GM21515 (cell line): ENCODE measurements at regions not wholly inside any gene's neighbourhood (a gene's known extent, or its start where the extent isn't known, plus 50 kb on each side); places are given as distances from the start of the nearest gene placed in this dataset.

Experiments used
- ATAC-seq: cut with Tn5 transposase; IDR thresholded peaks from one replicate; pipeline ENCODE4 v1.9.1; 2021; ENCODE audit not compliant: unreplicated experiment

GRCh38 chr11:80061056-80061455, 620.2 kb upstream of the TENM4 start:
- ATAC-seq = no peak

- no peak for ATAC-seq
Observed at GRCh38 chr11:80054582-80055165, 613.8 kb upstream of the TENM4 start.

GRCh38 chr11:80048513-80048912, 607.7 kb upstream of the TENM4 start:
- ATAC-seq = no peak

- ATAC-seq = no peak
Observed at GRCh38 chr11:80041136-80042000, 600.5 kb upstream of the TENM4 start.

GRCh38 chr11:80034801-80035200, 594.0 kb upstream of the TENM4 start:
- no peak for ATAC-seq

- ATAC-seq = no peak
Observed at GRCh38 chr11:80031014-80031600, 590.3 kb upstream of the TENM4 start.

GRCh38 chr11:80028998-80029397, 588.2 kb upstream of the TENM4 start:
- ATAC-seq = no peak

GRCh38 chr11:80024119-80024518, 583.3 kb upstream of the TENM4 start:
- no peak for ATAC-seq

- ATAC-seq = no peak
Observed at GRCh38 chr11:80023386-80023785, 582.6 kb upstream of the TENM4 start.

- no peak for ATAC-seq
Observed at GRCh38 chr11:80010536-80010935, 569.7 kb upstream of the TENM4 start.

GRCh38 chr11:80009081-80009480, 568.3 kb upstream of the TENM4 start:
- no peak for ATAC-seq

- ATAC-seq = no peak
Observed at GRCh38 chr11:80007616-80008015, 566.8 kb upstream of the TENM4 start.

GRCh38 chr11:79990141-79990540, 549.3 kb upstream of the TENM4 start:
- no peak for ATAC-seq

GRCh38 chr11:79982185-79982584, 541.4 kb upstream of the TENM4 start:
- ATAC-seq = no peak

- no peak for ATAC-seq
Observed at GRCh38 chr11:79980916-79981315, 540.1 kb upstream of the TENM4 start.

GRCh38 chr11:79973721-79974617, 533.1 kb upstream of the TENM4 start:
- ATAC-seq = no peak

GRCh38 chr11:79971255-79971654, 530.4 kb upstream of the TENM4 start:
- no peak for ATAC-seq

GRCh38 chr11:79966592-79966991, 525.8 kb upstream of the TENM4 start:
- ATAC-seq = no peak

- ATAC-seq = no peak
Observed at GRCh38 chr11:79963856-79964645, 523.2 kb upstream of the TENM4 start.

GRCh38 chr11:79960461-79960860, 519.6 kb upstream of the TENM4 start:
- no peak for ATAC-seq
